HepG2 (cell line): ENCODE measurements at regions not wholly inside any gene's neighbourhood (a gene's known extent, or its start where the extent isn't known, plus 50 kb on each side); places are given as distances from the start of the nearest gene placed in this dataset.

Experiments used
- MED8 ChIP-seq: sonication (generic); formaldehyde crosslinking; IDR thresholded peaks from 2 replicates; pipeline ENCODE4 v1.8.1; 2023; ENCODE audit warnings: mild to moderate bottlenecking, missing genetic modification reagents; ENCODE audit not compliant: insufficient replicate concordance
- MIXL1 ChIP-seq: IDR thresholded peaks from 2 replicates; pipeline ENCODE4 v1.6.1; 2016
- MTA3 ChIP-seq: sonication (generic); formaldehyde crosslinking; IDR thresholded peaks from 2 replicates; pipeline ENCODE4 v1.4.0; 2020; ENCODE audit warnings: missing genetic modification reagents
- NR1H2 ChIP-seq: sonication (generic); formaldehyde crosslinking; IDR thresholded peaks from 2 replicates; pipeline ENCODE4 v1.8.1; 2022; ENCODE audit warnings: low read depth, missing genetic modification reagents, borderline replicate concordance
- PPARG ChIP-seq: conservative IDR thresholded peaks from 2 replicates; pipeline ENCODE4 v1.6.1; 2016; ENCODE audit warnings: missing biosample characterization, missing genetic modification reagents
- RXRA ChIP-seq: sonication (generic); formaldehyde crosslinking; IDR thresholded peaks from 2 replicates; pipeline ENCODE4 v1.5.1; 2020; ENCODE audit warnings: missing genetic modification reagents
- SALL2 ChIP-seq: sonication (generic); formaldehyde crosslinking; IDR thresholded peaks from 2 replicates; pipeline ENCODE4 v1.8.1; 2023; ENCODE audit warnings: mild to moderate bottlenecking, missing genetic modification reagents, inconsistent platforms
- SMARCC2 ChIP-seq: fragments of 450-650 bp; IDR thresholded peaks from 2 replicates; pipeline ENCODE4 v1.6.1; 2017; ENCODE audit warnings: antibody characterized with exemption, mild to moderate bottlenecking
- SUZ12 ChIP-seq: fragments of 150-350 bp; IDR thresholded peaks from 2 replicates; pipeline ENCODE4 v1.6.1; 2014; ENCODE audit warnings: low read depth, low read length
- TFAP4 ChIP-seq: sonication (generic); IDR thresholded peaks from 2 replicates; pipeline ENCODE4 v1.6.1; 2016; ENCODE audit warnings: low read depth, borderline replicate concordance
- TGIF2 ChIP-seq: IDR thresholded peaks from 2 replicates; pipeline ENCODE4 v1.6.1; 2016; ENCODE audit warnings: control low read depth, missing compliant biosample characterization
- USF2 ChIP-seq, 2 experiments: sonication (generic) in 1 of 2; formaldehyde crosslinking in 1 of 2; IDR thresholded peaks; 2 replicates each; pipeline versions ENCODE4 v1.5.1 to v1.6.1; 2011 to 2020; ENCODE audit warnings: borderline replicate concordance in 1 of 2, low read depth in 1 of 2, low read length in 1 of 2, mild to moderate bottlenecking in 1 of 2, missing genetic modification reagents in 1 of 2, moderate library complexity in 1 of 2
- ZNF160 ChIP-seq: sonication (generic); formaldehyde crosslinking; IDR thresholded peaks from 2 replicates; pipeline ENCODE4 v1.8.0; 2022; ENCODE audit warnings: mild to moderate bottlenecking, inconsistent platforms, missing genetic modification reagents
- ZNF557 ChIP-seq: sonication (generic); formaldehyde crosslinking; IDR thresholded peaks from 2 replicates; pipeline ENCODE4 v1.4.0; 2020; ENCODE audit warnings: missing genetic modification reagents
- ZNF558 ChIP-seq: sonication (generic); formaldehyde crosslinking; IDR thresholded peaks from 2 replicates; pipeline ENCODE4 v1.9.0; 2022; ENCODE audit warnings: mild to moderate bottlenecking, missing genetic modification reagents, borderline replicate concordance
- ZNF644 ChIP-seq: IDR thresholded peaks from 2 replicates; pipeline ENCODE4 v1.6.1; 2016; ENCODE audit warnings: low read depth
- ZNF660 ChIP-seq: sonication (generic); formaldehyde crosslinking; IDR thresholded peaks from 2 replicates; pipeline ENCODE4 v1.5.1; 2020; ENCODE audit warnings: mild to moderate bottlenecking, low read depth, missing genetic modification reagents, borderline replicate concordance
- ZNF883 ChIP-seq: sonication (generic); formaldehyde crosslinking; IDR thresholded peaks from 2 replicates; pipeline ENCODE4 v1.5.1; 2020; ENCODE audit warnings: mild to moderate bottlenecking, missing genetic modification reagents; ENCODE audit errors: not compliant biosample characterization
- TF ChIP-seq, protein P1 (sequence below): IDR thresholded peaks from 2 replicates; pipeline ENCODE4 v1.4.0; 2020; ENCODE audit warnings: mild to moderate bottlenecking, missing genetic modification reagents

GRCh38 chr7:35993676-35994606, 159.1 kb upstream of the EEPD1 start (continued):
- no peak for TF ChIP-seq TGIF2 (CRISPR knock-in tag)
- TF ChIP-seq ZNF160 (CRISPR knock-in tag) = no peak
- TF ChIP-seq ZNF883 = no peak
- TF ChIP-seq ZNF558 (CRISPR knock-in tag) = no peak
- TF ChIP-seq ZNF557 (CRISPR knock-in tag) = no peak
- TF ChIP-seq USF2 (IDR thresholded peaks at IDR 0.05; ENCODE audit: low read depth, low read length) = no peak
- no peak for TF ChIP-seq USF2 (CRISPR knock-in tag; IDR thresholded peaks at IDR 0.05; ENCODE audit: borderline replicate concordance)
- TF ChIP-seq NR1H2 (CRISPR knock-in tag) = no peak
- TF ChIP-seq MIXL1 (CRISPR knock-in tag) = no peak
- no peak for TF ChIP-seq MED8 (CRISPR knock-in tag)
- TF ChIP-seq MTA3 (CRISPR knock-in tag) = no peak
- TF ChIP-seq SUZ12 = no peak
- TF ChIP-seq, protein P1, sequence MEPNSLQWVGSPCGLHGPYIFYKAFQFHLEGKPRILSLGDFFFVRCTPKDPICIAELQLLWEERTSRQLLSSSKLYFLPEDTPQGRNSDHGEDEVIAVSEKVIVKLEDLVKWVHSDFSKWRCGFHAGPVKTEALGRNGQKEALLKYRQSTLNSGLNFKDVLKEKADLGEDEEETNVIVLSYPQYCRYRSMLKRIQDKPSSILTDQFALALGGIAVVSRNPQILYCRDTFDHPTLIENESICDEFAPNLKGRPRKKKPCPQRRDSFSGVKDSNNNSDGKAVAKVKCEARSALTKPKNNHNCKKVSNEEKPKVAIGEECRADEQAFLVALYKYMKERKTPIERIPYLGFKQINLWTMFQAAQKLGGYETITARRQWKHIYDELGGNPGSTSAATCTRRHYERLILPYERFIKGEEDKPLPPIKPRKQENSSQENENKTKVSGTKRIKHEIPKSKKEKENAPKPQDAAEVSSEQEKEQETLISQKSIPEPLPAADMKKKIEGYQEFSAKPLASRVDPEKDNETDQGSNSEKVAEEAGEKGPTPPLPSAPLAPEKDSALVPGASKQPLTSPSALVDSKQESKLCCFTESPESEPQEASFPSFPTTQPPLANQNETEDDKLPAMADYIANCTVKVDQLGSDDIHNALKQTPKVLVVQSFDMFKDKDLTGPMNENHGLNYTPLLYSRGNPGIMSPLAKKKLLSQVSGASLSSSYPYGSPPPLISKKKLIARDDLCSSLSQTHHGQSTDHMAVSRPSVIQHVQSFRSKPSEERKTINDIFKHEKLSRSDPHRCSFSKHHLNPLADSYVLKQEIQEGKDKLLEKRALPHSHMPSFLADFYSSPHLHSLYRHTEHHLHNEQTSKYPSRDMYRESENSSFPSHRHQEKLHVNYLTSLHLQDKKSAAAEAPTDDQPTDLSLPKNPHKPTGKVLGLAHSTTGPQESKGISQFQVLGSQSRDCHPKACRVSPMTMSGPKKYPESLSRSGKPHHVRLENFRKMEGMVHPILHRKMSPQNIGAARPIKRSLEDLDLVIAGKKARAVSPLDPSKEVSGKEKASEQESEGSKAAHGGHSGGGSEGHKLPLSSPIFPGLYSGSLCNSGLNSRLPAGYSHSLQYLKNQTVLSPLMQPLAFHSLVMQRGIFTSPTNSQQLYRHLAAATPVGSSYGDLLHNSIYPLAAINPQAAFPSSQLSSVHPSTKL (CRISPR knock-in tag) = peak; percentile 52
- 0 out of 2 replicates have a peak, but pooled peaks have one; percentile 5 for TF ChIP-seq ZNF644 (CRISPR knock-in tag)
- peak; percentile 25; the same call in 1 of the 2 replicates for TF ChIP-seq RXRA (CRISPR knock-in tag)
- TF ChIP-seq TFAP4 = no peak
- TF ChIP-seq SALL2 (CRISPR knock-in tag) = no peak
- peak; percentile 95 for TF ChIP-seq PPARG (CRISPR knock-in tag)
- no peak for TF ChIP-seq SMARCC2
- no peak for TF ChIP-seq ZNF660
